ENCODE measurements at regions not wholly inside any gene's neighbourhood (a gene's known extent, or its start where the extent isn't known, plus 50 kb on each side); places are given as distances from the start of the nearest gene placed in this dataset.

GRCh38 chr1:5615076-5615475, 377.1 kb downstream of the NPHP4 start:
- no peak for TF ChIP-seq ARNT (IDR thresholded peaks at IDR 0.05)
- TF ChIP-seq BHLHE40 (IDR thresholded peaks at IDR 0.05; ENCODE audit: borderline replicate concordance), result no peak
- no peak for TF ChIP-seq TARDBP (IDR thresholded peaks at IDR 0.05)
- TF ChIP-seq L3MBTL2 (conservative IDR thresholded peaks at IDR 0.05), result no peak
- no peak for TF ChIP-seq SP1 (IDR thresholded peaks at IDR 0.05)
- TF ChIP-seq NFRKB (IDR thresholded peaks at IDR 0.05), result no peak
- TF ChIP-seq SUZ12 (IDR thresholded peaks at IDR 0.05), result no peak
- TF ChIP-seq ELF4 (IDR thresholded peaks at IDR 0.05), result no peak
- no peak for TF ChIP-seq FOXM1 (IDR thresholded peaks at IDR 0.05; ENCODE audit: borderline replicate concordance)

Data from HEK293T (cell line).